ENCODE measurements at regions not wholly inside any gene's neighbourhood (a gene's known extent, or its start where the extent isn't known, plus 50 kb on each side); places are given as distances from the start of the nearest gene placed in this dataset.

- ATAC-seq (no peak), DNase-seq (no peak)
- intact Hi-C loops (cut with DNase I; ENCODE audit: low total_unique reads) (no loop called here), in situ Hi-C loops (cut with MboI; ENCODE audit: low sequenced_read_pairs in 4 of 4) (no loop called here)
- Histone ChIP-seq H3K36me3 (no peaks in the 10 kb centered on the region), H3K4me1 (no peaks in the 10 kb centered on the region), H3K9me3 (no peaks in the 10 kb centered on the region), H3K27ac (no peak overlapping the region), H3K27me3 (no peaks in the 10 kb centered on the region), H3K4me3 (no peak overlapping the region)
- TF ChIP-seq POLR2A (IDR thresholded peaks at IDR 0.05) = no peak
- TF ChIP-seq CTCF (IDR thresholded peaks at IDR 0.05 in 4 of 5, conservative IDR thresholded peaks at IDR 0.05 in 1 of 5) = no peak
Observed at GRCh38 chr11:81717695-81718094, 1016.0 kb downstream of the FAM181B start.

DNA sequence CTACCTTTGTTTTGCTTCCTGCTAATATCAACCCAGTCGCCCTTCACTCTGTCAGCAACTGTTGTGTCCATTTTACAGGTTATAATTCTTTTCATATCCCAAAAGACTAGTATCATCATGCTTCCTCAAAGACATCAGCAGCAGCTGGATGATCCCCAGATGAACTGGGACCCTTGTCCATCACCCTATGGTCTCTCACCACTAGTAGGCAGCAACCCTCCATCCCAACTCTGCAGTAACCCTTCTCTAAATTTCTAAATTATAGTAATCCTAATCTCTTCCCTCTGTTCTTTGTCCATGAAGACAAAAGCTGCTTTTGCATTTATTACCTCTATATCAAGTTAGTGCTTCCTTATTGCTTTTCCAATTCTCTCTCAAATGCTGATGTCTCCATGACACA, 1025.8 kb downstream of the FAM181B start:
- Histone ChIP-seq H3K27me3 (no peaks in the 10 kb centered on the region), H3K9me3 (no peaks in the 10 kb centered on the region), H3K4me1 (no peaks in the 10 kb centered on the region), H3K4me3 (no peak overlapping the region), H3K36me3 (no peaks in the 10 kb centered on the region), H3K27ac (no peak overlapping the region)
- ATAC-seq = no peak
- in situ Hi-C loops (cut with MboI; ENCODE audit: low sequenced_read_pairs in 4 of 4) (no loop called here), intact Hi-C loops (cut with DNase I; ENCODE audit: low total_unique reads) (no loop called here)
- DNase-seq = no peak
- no peak for TF ChIP-seq CTCF (IDR thresholded peaks at IDR 0.05 in 4 of 5, conservative IDR thresholded peaks at IDR 0.05 in 1 of 5)
- TF ChIP-seq POLR2A (IDR thresholded peaks at IDR 0.05) = no peak

GRCh38 chr11:81705283-81705682, 1028.4 kb downstream of the FAM181B start:
- intact Hi-C loops (cut with DNase I; ENCODE audit: low total_unique reads) (no loop called here), in situ Hi-C loops (cut with MboI; ENCODE audit: low sequenced_read_pairs in 4 of 4) (no loop called here)
- Histone ChIP-seq H3K27me3 (no peaks in the 10 kb centered on the region), H3K36me3 (no peaks in the 10 kb centered on the region), H3K4me3 (no peak overlapping the region), H3K9me3 (no peaks in the 10 kb centered on the region), H3K27ac (no peak overlapping the region), H3K4me1 (no peaks in the 10 kb centered on the region)
- ATAC-seq (no peak), DNase-seq (no peak)
- TF ChIP-seq POLR2A (IDR thresholded peaks at IDR 0.05) = no peak
- no peak for TF ChIP-seq CTCF (IDR thresholded peaks at IDR 0.05 in 4 of 5, conservative IDR thresholded peaks at IDR 0.05 in 1 of 5)

DNA sequence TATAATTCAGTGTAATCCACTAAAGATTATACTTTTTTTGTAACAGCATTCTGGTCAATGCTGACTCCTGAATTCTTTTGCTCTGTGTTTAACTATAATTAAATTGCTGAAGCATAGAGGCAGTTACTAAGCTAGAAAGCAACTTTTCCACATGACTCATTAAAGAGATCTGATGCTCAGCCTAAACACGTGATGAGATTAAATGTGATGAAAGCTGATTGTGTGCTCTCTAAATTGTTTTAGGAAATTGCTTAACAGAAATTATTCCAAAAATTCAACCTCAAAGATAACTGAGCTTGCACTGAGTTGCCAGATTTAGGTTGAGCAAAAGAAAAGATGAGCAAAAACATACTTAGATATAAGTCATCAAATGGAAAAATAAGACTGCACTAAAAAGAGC, 1033.6 kb downstream of the FAM181B start:
- no peak overlapping the region for H3K27ac ChIP-seq
- H3K9me3 ChIP-seq = no peaks in the 10 kb centered on the region
- intact Hi-C loops (cut with DNase I; ENCODE audit: low total_unique reads) = no loop called here
- H3K36me3 ChIP-seq = no peaks in the 10 kb centered on the region
- ATAC-seq = no peak
- in situ Hi-C loops (cut with MboI; ENCODE audit: low sequenced_read_pairs in 4 of 4) = no loop called here
- H3K4me3 ChIP-seq = no peak overlapping the region
- no peaks in the 10 kb centered on the region for H3K4me1 ChIP-seq
- no peak for DNase-seq
- no peak for TF ChIP-seq CTCF (IDR thresholded peaks at IDR 0.05 in 4 of 5, conservative IDR thresholded peaks at IDR 0.05 in 1 of 5)
- no peak for TF ChIP-seq POLR2A (IDR thresholded peaks at IDR 0.05)
- no peaks in the 10 kb centered on the region for H3K27me3 ChIP-seq

DNA sequence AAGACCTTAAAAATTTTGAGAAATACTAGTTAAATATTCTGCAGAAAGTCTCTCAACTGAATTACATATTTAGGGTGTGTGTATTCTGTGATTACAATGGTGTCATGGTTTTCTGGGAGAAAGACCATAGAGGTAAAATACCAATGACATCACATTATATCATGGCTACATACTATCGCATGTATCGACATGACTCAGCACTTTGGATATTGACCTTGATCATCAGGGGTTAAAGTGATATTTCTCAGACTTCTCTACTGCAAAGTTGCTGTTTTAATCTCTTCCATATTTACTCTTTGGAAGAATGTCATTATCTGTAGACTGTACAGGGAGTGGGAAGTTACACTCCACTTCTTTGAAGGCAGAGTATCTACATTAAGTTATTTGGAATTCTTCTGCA, 1046.6 kb downstream of the FAM181B start:
- DNase-seq (no peak), ATAC-seq (no peak)
- no peak overlapping the region for H3K4me3 ChIP-seq
- H3K27ac ChIP-seq = no peak overlapping the region
- H3K36me3 ChIP-seq = no peaks in the 10 kb centered on the region
- intact Hi-C loops (cut with DNase I; ENCODE audit: low total_unique reads) (no loop called here), in situ Hi-C loops (cut with MboI; ENCODE audit: low sequenced_read_pairs in 4 of 4) (no loop called here)
- no peaks in the 10 kb centered on the region for H3K27me3 ChIP-seq
- no peaks in the 10 kb centered on the region for H3K4me1 ChIP-seq
- TF ChIP-seq CTCF (IDR thresholded peaks at IDR 0.05 in 4 of 5, conservative IDR thresholded peaks at IDR 0.05 in 1 of 5) (no peak), POLR2A (IDR thresholded peaks at IDR 0.05) (no peak)
- H3K9me3 ChIP-seq = no peaks in the 10 kb centered on the region

Data from gastrocnemius medialis (tissue), 4 donors.